ENCODE measurements at regions not wholly inside any gene's neighbourhood (a gene's known extent, or its start where the extent isn't known, plus 50 kb on each side); places are given as distances from the start of the nearest gene placed in this dataset.

DNA sequence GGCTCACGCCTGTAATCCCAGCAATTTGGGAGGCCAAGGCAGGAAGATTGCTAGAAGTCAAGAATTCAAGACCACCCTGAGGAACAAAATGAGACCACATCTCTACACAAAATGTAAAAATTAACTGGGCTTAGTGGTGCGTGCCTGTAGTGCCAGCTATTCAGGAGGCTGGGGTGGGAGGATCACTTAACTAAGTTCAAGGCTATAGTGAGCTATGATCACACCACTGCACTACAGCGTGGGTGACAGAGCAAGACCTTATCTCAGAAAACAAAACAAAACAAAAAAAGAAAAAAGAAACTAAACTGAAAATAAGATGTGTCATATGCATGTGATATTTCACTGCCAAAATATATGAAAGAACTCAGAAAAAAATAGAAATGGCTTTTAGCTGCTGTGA, 243.3 kb upstream of the CCDC54 start:
- DNase-seq: no peak
- H3K27me3 ChIP-seq: no peaks in the 10 kb centered on the region
- no peaks in the 10 kb centered on the region for H3K9me3 ChIP-seq
- H3K4me3 ChIP-seq: no peak overlapping the region
- no peak for TF ChIP-seq POLR2A (IDR thresholded peaks at IDR 0.05)
- no peaks in the 10 kb centered on the region for H3K4me1 ChIP-seq
- H3K27ac ChIP-seq: no peak overlapping the region
- no peaks in the 10 kb centered on the region for H3K36me3 ChIP-seq

DNA sequence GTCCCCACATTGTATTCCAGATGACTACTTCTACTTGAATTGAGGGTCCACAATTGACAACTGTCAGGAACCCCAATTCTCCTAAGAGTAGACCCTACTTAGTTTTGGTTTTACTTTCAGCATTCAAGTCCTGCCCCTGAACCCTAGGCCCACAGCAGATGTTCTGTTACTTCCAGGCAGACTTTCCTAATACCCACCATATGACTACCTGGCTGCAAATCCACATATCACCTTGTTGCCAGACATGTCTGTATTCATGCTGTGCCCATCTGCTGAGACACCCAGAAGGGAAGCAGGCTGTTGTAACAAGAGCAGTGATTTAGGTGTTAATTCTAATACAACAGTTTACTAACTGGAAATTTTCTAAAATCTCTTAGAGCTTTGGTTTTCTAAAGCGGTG, 235.1 kb upstream of the CCDC54 start:
- no peaks in the 10 kb centered on the region for H3K4me1 ChIP-seq
- H3K36me3 ChIP-seq: no peaks in the 10 kb centered on the region
- TF ChIP-seq, protein P1, sequence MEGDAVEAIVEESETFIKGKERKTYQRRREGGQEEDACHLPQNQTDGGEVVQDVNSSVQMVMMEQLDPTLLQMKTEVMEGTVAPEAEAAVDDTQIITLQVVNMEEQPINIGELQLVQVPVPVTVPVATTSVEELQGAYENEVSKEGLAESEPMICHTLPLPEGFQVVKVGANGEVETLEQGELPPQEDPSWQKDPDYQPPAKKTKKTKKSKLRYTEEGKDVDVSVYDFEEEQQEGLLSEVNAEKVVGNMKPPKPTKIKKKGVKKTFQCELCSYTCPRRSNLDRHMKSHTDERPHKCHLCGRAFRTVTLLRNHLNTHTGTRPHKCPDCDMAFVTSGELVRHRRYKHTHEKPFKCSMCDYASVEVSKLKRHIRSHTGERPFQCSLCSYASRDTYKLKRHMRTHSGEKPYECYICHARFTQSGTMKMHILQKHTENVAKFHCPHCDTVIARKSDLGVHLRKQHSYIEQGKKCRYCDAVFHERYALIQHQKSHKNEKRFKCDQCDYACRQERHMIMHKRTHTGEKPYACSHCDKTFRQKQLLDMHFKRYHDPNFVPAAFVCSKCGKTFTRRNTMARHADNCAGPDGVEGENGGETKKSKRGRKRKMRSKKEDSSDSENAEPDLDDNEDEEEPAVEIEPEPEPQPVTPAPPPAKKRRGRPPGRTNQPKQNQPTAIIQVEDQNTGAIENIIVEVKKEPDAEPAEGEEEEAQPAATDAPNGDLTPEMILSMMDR (IDR thresholded peaks at IDR 0.05): no peak
- no peak for TF ChIP-seq POLR2A (IDR thresholded peaks at IDR 0.05)
- H3K27me3 ChIP-seq: no peaks in the 10 kb centered on the region
- no peak overlapping the region for H3K27ac ChIP-seq
- DNase-seq: no peak
- no peak overlapping the region for H3K4me3 ChIP-seq
- H3K9me3 ChIP-seq: peaks cover 0 to 5% (median 0%) of the 10 kb centered on the region in 4 donors

DNA sequence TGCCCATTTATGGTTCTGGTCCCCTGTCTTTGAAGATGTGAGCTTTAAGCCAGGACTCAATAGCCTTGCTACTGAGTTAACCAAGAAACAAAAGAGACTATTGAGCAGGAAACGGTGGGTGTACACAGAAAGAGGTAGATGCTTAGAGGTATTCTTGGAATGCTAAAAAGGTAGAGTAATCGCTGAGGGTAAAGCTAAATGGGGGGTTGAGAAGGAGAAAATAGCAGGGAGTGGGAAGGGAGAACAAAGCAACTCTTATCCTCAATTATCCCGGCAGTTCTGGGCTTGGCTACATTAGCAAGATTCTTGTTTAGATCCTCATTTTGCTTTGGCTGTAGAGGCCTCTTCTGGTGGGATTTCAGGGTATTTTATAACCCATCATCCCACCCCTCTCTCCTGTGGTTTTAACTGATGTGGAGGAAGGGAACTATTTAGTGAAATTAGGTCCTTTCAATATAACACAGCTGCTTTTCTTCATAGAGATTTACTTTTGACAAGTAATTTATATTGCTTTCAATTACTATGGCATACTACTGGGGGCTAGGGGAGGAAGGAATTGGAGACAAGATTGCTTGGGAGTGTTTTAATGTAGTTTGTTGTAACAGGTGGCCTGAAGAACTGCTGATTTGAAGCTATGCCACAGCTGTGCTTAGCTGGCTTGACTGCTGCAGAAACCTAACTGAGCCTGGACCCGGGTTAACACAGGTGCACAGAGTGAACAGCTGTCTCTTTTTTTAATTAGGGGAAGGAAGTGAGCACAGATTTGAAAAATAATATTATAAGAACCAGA, 234.3 kb upstream of the CCDC54 start:
- DNase-seq: no peak
- no peaks in the 10 kb centered on the region for H3K36me3 ChIP-seq
- no peaks in the 10 kb centered on the region for H3K4me1 ChIP-seq
- TF ChIP-seq, protein P1 (IDR thresholded peaks at IDR 0.05): no peak
- TF ChIP-seq POLR2A (IDR thresholded peaks at IDR 0.05): no peak
- H3K27me3 ChIP-seq: no peaks in the 10 kb centered on the region
- H3K9me3 ChIP-seq: peaks cover 0 to 5% (median 0%) of the 10 kb centered on the region in 4 donors
- H3K27ac ChIP-seq: no peak overlapping the region
- H3K4me3 ChIP-seq: no peak overlapping the region

DNA sequence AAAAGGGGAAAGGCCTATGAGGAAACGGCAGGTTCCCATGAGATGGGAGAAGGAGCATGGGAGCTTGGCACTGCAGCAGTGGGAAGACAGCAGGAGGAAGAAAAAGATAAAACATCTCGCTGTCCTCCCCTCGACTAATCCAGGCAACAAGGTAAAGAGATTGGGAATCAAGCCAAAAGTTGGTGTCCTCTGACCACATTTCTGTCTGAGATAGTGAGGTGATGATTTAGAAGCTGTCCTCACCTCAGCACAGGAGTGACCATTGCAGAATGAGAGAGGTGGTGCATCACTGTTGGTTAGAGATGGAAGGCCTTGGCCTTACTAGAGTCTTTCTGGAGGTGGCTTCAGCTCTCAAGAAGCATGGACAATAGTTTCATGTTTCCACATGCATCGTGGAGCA, 226.6 kb upstream of the CCDC54 start:
- no peaks in the 10 kb centered on the region for H3K27me3 ChIP-seq
- H3K9me3 ChIP-seq: no peaks in the 10 kb centered on the region
- TF ChIP-seq POLR2A (IDR thresholded peaks at IDR 0.05): no peak
- TF ChIP-seq, protein P1 (IDR thresholded peaks at IDR 0.05): no peak
- no peaks in the 10 kb centered on the region for H3K36me3 ChIP-seq
- H3K4me1 ChIP-seq: no peaks in the 10 kb centered on the region
- no peak overlapping the region for H3K27ac ChIP-seq
- DNase-seq: no peak
- no peak overlapping the region for H3K4me3 ChIP-seq

DNA sequence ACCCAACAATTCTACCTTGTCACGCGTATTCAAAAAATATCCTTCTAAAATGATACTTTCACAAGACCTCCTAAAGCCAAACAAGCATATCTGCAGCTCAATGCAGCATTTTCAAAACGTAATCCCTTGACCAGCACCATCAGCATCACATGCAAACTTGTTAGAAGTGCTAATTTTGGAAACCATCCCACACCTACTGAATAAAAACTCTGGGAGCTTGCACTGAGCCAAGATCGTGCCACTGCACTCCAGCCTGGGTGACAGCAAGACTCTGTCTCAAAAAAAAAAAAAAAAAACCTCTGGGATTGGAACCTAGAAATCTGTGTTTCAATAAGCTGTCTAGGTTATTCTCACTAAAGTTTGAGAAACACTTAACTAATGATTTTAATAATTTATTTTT, 223.3 kb upstream of the CCDC54 start:
- no peaks in the 10 kb centered on the region for H3K36me3 ChIP-seq
- no peak overlapping the region for H3K4me3 ChIP-seq
- H3K4me1 ChIP-seq: no peaks in the 10 kb centered on the region
- H3K27ac ChIP-seq: no peak overlapping the region
- H3K9me3 ChIP-seq: peaks cover 0 to 4% (median 0%) of the 10 kb centered on the region in 4 donors
- DNase-seq: no peak
- H3K27me3 ChIP-seq: no peaks in the 10 kb centered on the region
- TF ChIP-seq, protein P1 (IDR thresholded peaks at IDR 0.05): no peak
- no peak for TF ChIP-seq POLR2A (IDR thresholded peaks at IDR 0.05)

- no peak for TF ChIP-seq POLR2A (IDR thresholded peaks at IDR 0.05)
- DNase-seq: no peak
- no peaks in the 10 kb centered on the region for H3K4me1 ChIP-seq
- no peaks in the 10 kb centered on the region for H3K9me3 ChIP-seq
- H3K4me3 ChIP-seq: no peak overlapping the region
- H3K27ac ChIP-seq: no peak overlapping the region
- no peaks in the 10 kb centered on the region for H3K36me3 ChIP-seq
- no peaks in the 10 kb centered on the region for H3K27me3 ChIP-seq
These were observed 204.8 kb upstream of the CCDC54 start for GRCh38 chr3:107172411-107172810.

- no peaks in the 10 kb centered on the region for H3K27me3 ChIP-seq
- H3K4me3 ChIP-seq: no peak overlapping the region
- no peaks in the 10 kb centered on the region for H3K4me1 ChIP-seq
- no peaks in the 10 kb centered on the region for H3K9me3 ChIP-seq
- H3K36me3 ChIP-seq: no peaks in the 10 kb centered on the region
- TF ChIP-seq, protein P1 (IDR thresholded peaks at IDR 0.05): no peak
- TF ChIP-seq POLR2A (IDR thresholded peaks at IDR 0.05): no peak
- no peak overlapping the region for H3K27ac ChIP-seq
- DNase-seq: no peak
These were observed 192.9 kb upstream of the CCDC54 start for GRCh38 chr3:107184375-107184774.

All from Peyer's patch (tissue), 4 donors.